ENCODE measurements at regions not wholly inside any gene's neighbourhood (a gene's known extent, or its start where the extent isn't known, plus 50 kb on each side); places are given as distances from the start of the nearest gene placed in this dataset.

GRCh38 chr13:85710545-85710944, 88.7 kb downstream of the SLITRK6 start:
- intact Hi-C loops (cut with DNase I) = no loop called here
- DNase-seq = no peak
- Histone ChIP-seq H3K36me3 (no peaks in the 10 kb centered on the region), H3K4me3 (no peak overlapping the region), H3K9me3 (no peaks in the 10 kb centered on the region), H3K4me1 (no peaks in the 10 kb centered on the region), H3K27ac (no peak overlapping the region), H3K27me3 (no peaks in the 10 kb centered on the region), H3K9ac (ENCODE audit: low read depth in 2 of 2, low read length in 2 of 2) (no peak overlapping the region)
- TF ChIP-seq, protein P1, sequence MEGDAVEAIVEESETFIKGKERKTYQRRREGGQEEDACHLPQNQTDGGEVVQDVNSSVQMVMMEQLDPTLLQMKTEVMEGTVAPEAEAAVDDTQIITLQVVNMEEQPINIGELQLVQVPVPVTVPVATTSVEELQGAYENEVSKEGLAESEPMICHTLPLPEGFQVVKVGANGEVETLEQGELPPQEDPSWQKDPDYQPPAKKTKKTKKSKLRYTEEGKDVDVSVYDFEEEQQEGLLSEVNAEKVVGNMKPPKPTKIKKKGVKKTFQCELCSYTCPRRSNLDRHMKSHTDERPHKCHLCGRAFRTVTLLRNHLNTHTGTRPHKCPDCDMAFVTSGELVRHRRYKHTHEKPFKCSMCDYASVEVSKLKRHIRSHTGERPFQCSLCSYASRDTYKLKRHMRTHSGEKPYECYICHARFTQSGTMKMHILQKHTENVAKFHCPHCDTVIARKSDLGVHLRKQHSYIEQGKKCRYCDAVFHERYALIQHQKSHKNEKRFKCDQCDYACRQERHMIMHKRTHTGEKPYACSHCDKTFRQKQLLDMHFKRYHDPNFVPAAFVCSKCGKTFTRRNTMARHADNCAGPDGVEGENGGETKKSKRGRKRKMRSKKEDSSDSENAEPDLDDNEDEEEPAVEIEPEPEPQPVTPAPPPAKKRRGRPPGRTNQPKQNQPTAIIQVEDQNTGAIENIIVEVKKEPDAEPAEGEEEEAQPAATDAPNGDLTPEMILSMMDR (IDR thresholded peaks at IDR 0.05) = no peak

DNA sequence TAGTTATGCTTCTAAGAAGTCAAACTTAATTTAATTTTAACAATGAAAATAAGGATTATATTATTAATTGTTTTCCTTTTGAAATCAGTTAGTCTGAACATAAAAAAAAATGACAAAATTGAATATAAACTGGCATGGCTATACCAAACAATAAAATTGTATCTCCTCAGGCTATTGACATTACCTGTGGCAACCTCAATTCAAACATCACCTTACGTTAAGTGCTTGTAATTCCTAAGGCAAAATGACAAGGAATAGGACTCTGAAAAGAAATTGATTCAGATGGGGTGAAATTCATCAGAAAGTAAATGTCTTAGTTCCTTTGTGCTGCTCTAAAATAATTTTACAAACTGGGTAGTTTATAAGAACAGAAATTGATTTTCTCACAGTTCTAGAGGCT, 89.5 kb downstream of the SLITRK6 start:
- TF ChIP-seq, protein P1 (IDR thresholded peaks at IDR 0.05) = no peak
- DNase-seq = no peak
- intact Hi-C loops (cut with DNase I) = no loop called here
- H3K9ac ChIP-seq (ENCODE audit: low read depth in 2 of 2, low read length in 2 of 2) = no peak overlapping the region
- no peaks in the 10 kb centered on the region for H3K9me3 ChIP-seq
- H3K36me3 ChIP-seq = no peaks in the 10 kb centered on the region
- no peaks in the 10 kb centered on the region for H3K27me3 ChIP-seq
- no peaks in the 10 kb centered on the region for H3K4me1 ChIP-seq
- H3K4me3 ChIP-seq = no peak overlapping the region
- H3K27ac ChIP-seq = no peak overlapping the region

GRCh38 chr13:85709072-85709471, 90.1 kb downstream of the SLITRK6 start:
- no peak for DNase-seq
- Histone ChIP-seq H3K4me1 (no peaks in the 10 kb centered on the region), H3K27ac (no peak overlapping the region), H3K9me3 (no peaks in the 10 kb centered on the region), H3K4me3 (no peak overlapping the region), H3K36me3 (no peaks in the 10 kb centered on the region), H3K9ac (ENCODE audit: low read depth in 2 of 2, low read length in 2 of 2) (no peak overlapping the region), H3K27me3 (no peaks in the 10 kb centered on the region)
- intact Hi-C loops (cut with DNase I) = no loop called here
- TF ChIP-seq, protein P1 (IDR thresholded peaks at IDR 0.05) = no peak

DNA sequence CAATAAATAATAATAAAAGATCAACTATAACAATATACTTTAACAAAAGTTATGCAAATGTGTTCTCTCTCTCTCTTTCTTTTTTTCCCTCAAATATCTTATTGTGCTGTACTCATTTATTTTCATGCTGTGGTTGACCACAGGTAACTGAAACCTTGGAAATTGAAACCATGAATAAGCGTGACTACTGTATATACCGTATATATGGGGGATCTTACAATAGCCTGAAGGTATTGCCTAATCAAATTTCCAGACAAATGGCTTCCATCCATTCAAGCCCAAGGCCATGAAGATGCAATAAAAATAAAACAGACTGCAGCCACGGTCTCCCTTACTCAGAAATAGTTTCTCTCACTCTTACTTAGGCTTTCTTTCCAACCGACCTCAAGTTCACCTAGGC, 98.3 kb downstream of the SLITRK6 start:
- intact Hi-C loops (cut with DNase I) = no loop called here
- H3K4me3 ChIP-seq = no peak overlapping the region
- no peak for DNase-seq
- TF ChIP-seq, protein P1 (IDR thresholded peaks at IDR 0.05) = no peak
- H3K36me3 ChIP-seq = no peaks in the 10 kb centered on the region
- H3K4me1 ChIP-seq = no peaks in the 10 kb centered on the region
- H3K9ac ChIP-seq (ENCODE audit: low read depth in 2 of 2, low read length in 2 of 2) = no peak overlapping the region
- no peaks in the 10 kb centered on the region for H3K9me3 ChIP-seq
- no peak overlapping the region for H3K27ac ChIP-seq
- H3K27me3 ChIP-seq = no peaks in the 10 kb centered on the region

GRCh38 chr13:85698256-85698655, 101.0 kb downstream of the SLITRK6 start:
- no peaks in the 10 kb centered on the region for H3K9me3 ChIP-seq
- H3K9ac ChIP-seq (ENCODE audit: low read depth in 2 of 2, low read length in 2 of 2) = no peak overlapping the region
- no peak for DNase-seq
- TF ChIP-seq, protein P1 (IDR thresholded peaks at IDR 0.05) = no peak
- H3K27ac ChIP-seq = no peak overlapping the region
- H3K4me1 ChIP-seq = no peaks in the 10 kb centered on the region
- H3K36me3 ChIP-seq = no peaks in the 10 kb centered on the region
- H3K27me3 ChIP-seq = no peaks in the 10 kb centered on the region
- intact Hi-C loops (cut with DNase I) = no loop called here
- H3K4me3 ChIP-seq = no peak overlapping the region

DNA sequence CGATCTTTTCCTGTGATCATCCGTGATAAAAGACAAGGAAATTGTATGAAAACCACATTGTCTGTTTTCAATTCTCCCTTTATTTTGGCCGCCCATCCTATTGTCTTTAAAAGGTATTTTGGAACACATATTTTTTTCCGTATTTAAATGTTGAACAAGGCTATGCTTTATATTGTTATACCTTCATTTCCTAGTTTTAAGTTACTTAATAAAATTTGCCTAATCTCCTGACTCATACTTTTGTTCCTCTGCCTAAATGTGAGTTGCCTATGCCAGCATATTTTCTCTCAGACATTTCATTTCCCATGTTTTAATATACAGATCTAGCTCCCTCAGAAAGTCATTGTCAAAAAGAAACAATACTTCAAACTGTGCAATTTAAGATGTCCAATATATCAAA, 104.2 kb downstream of the SLITRK6 start:
- intact Hi-C loops (cut with DNase I) = no loop called here
- H3K4me3 ChIP-seq = no peak overlapping the region
- no peaks in the 10 kb centered on the region for H3K27me3 ChIP-seq
- DNase-seq = no peak
- no peaks in the 10 kb centered on the region for H3K9me3 ChIP-seq
- H3K4me1 ChIP-seq = no peaks in the 10 kb centered on the region
- no peak overlapping the region for H3K27ac ChIP-seq
- H3K36me3 ChIP-seq = no peaks in the 10 kb centered on the region
- H3K9ac ChIP-seq (ENCODE audit: low read depth in 2 of 2, low read length in 2 of 2) = no peak overlapping the region
- TF ChIP-seq, protein P1 (IDR thresholded peaks at IDR 0.05) = no peak
